ENCODE measurements at regions not wholly inside any gene's neighbourhood (a gene's known extent, or its start where the extent isn't known, plus 50 kb on each side); places are given as distances from the start of the nearest gene placed in this dataset.

DNA sequence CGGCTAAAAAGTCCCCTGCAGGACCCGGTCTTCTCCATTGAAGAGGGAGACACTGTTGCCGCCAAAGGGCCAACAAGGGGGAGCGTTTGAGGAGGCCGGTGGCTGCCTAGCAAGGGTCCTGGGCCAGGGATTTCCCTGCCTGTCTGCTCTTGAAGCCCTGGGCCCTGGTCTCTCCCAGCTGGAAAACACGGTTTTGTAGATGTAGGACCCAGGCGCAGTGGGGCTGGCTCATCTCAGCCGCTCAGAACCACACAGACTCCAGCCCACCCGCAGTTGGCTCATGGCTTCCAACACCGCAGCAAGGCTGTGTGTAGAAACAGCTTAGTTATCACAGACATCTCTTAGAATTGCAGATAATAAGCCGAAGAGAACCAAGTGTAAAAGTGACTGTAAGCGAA is 57.1 kb upstream of the TWIST2 start:
- H3K4me1 Mint-ChIP-seq (ENCODE audit: low read depth): peaks cover 11% of the 10 kb centered on the region
- peak overlapping the region; percentile 7 for H3K4me3 Mint-ChIP-seq (ENCODE audit: unreplicated experiment)
- TF ChIP-seq CTCF (IDR thresholded peaks at IDR 0.05): no peak
- H3K9me3 Mint-ChIP-seq (ENCODE audit: low read depth): no peaks in the 10 kb centered on the region
- peak overlapping the region; percentile 54 for H3K27ac Mint-ChIP-seq (ENCODE audit: unreplicated experiment)
- H3K36me3 Mint-ChIP-seq (ENCODE audit: low read depth): no peaks in the 10 kb centered on the region
- H3K27me3 Mint-ChIP-seq (ENCODE audit: low read depth): peaks cover 16% of the 10 kb centered on the region
- no peak for DNase-seq (ENCODE audit: low spot score)

- H3K27ac Mint-ChIP-seq (ENCODE audit: unreplicated experiment): no peak overlapping the region
- H3K27me3 Mint-ChIP-seq (ENCODE audit: low read depth): peaks cover 16% of the 10 kb centered on the region
- no peaks in the 10 kb centered on the region for H3K9me3 Mint-ChIP-seq (ENCODE audit: low read depth)
- peaks cover 11% of the 10 kb centered on the region for H3K4me1 Mint-ChIP-seq (ENCODE audit: low read depth)
- H3K36me3 Mint-ChIP-seq (ENCODE audit: low read depth): no peaks in the 10 kb centered on the region
- no peak for DNase-seq (ENCODE audit: low spot score)
- no peak for TF ChIP-seq CTCF (IDR thresholded peaks at IDR 0.05)
- H3K4me3 Mint-ChIP-seq (ENCODE audit: unreplicated experiment): no peak overlapping the region
These were observed 56.5 kb upstream of the TWIST2 start for GRCh38 chr2:238791354-238791753.

GRCh38 chr2:238793306-238793705 is 54.6 kb upstream of the TWIST2 start:
- Mint-ChIP-seq H3K27me3 (ENCODE audit: low read depth) (peaks cover 27% of the 10 kb centered on the region), H3K36me3 (ENCODE audit: low read depth) (no peaks in the 10 kb centered on the region), H3K4me1 (ENCODE audit: low read depth) (peaks cover 11% of the 10 kb centered on the region), H3K9me3 (ENCODE audit: low read depth) (no peaks in the 10 kb centered on the region), H3K27ac (ENCODE audit: unreplicated experiment) (no peak overlapping the region), H3K4me3 (ENCODE audit: unreplicated experiment) (no peak overlapping the region)
- DNase-seq (ENCODE audit: low spot score): no peak
- TF ChIP-seq CTCF (IDR thresholded peaks at IDR 0.05): no peak

DNA sequence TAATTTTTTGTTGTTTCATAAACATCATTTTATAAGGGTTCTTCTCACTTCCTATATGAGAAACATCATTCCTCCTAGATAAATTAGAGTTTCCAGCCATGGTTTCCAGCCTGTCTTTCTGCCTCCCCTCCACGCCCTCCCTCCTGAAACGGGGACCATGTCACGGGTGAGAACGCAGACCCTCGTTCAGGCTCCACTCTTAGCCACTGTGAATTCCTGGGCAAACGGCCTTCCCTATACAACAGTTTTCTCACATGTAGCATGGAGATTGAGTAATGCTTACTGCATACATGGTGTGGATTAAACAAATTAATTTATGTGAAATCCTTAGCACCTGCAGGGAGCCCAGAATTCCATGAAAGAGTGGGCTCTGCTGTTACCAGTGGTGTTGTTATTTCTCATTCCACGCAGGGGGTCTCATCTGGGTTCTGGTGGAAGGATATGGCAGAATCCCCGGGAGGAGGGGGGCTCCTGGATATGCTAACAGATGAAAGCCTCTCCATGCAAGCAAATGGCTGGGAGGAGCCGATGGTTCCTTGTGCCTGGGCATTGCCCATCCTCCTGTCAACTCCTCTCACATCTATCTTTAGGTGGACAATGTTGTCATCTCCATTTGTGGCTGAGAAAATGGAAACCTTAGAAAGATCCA is 54.0 kb upstream of the TWIST2 start:
- TF ChIP-seq CTCF (IDR thresholded peaks at IDR 0.05): no peak
- Mint-ChIP-seq H3K4me1 (ENCODE audit: low read depth) (peaks cover 11% of the 10 kb centered on the region), H3K4me3 (ENCODE audit: unreplicated experiment) (no peak overlapping the region), H3K9me3 (ENCODE audit: low read depth) (no peaks in the 10 kb centered on the region), H3K27me3 (ENCODE audit: low read depth) (peaks cover 30% of the 10 kb centered on the region), H3K36me3 (ENCODE audit: low read depth) (no peaks in the 10 kb centered on the region), H3K27ac (ENCODE audit: unreplicated experiment) (no peak overlapping the region)
- DNase-seq (ENCODE audit: low spot score): no peak

DNA sequence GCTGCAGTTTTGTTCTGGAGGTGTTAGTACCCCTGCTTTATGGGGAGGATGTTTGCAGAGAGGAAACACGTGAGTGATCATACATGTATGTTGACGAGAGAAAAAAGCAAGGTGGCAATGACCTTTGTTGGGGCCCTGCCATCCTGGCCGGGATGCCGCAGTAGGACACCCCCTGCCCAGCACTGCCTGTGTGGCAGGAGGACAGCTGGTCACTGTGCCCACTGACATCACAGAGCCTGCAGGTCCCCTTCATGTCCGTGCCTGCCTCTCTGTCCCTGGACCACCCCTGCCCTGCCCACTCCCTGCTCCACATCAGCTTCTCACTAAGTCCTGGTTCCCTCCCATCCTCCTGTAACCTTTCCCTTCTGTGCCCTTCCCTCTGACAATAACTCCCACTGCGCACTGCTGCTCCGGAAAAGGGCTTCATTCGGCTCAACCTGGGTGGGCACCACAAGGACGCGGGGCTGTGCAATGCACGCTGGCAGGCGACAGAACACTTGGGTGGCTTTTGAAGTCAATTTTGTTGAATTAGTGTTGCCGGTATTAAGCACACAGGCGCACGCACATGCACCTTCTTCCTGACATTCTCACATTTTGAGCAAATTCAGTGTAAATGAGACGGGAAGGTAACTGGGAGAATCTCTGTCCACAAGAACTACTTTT is 51.5 kb upstream of the TWIST2 start:
- DNase-seq (ENCODE audit: low spot score): no peak
- Mint-ChIP-seq H3K9me3 (ENCODE audit: low read depth) (no peaks in the 10 kb centered on the region), H3K27me3 (ENCODE audit: low read depth) (peaks cover 28% of the 10 kb centered on the region), H3K4me1 (ENCODE audit: low read depth) (no peaks in the 10 kb centered on the region), H3K4me3 (ENCODE audit: unreplicated experiment) (no peak overlapping the region), H3K36me3 (ENCODE audit: low read depth) (no peaks in the 10 kb centered on the region), H3K27ac (ENCODE audit: unreplicated experiment) (no peak overlapping the region)
- no peak for TF ChIP-seq CTCF (IDR thresholded peaks at IDR 0.05)
